Trophoblast cell (in vitro differentiated cells and primary cell): ENCODE measurements at regions not wholly inside any gene's neighbourhood (a gene's known extent, or its start where the extent isn't known, plus 50 kb on each side); places are given as distances from the start of the nearest gene placed in this dataset.

ENCODE experiments used
- DNase-seq, 2 donors: peaks; one replicate each; pipeline ENCODE4 v3.0.0-alpha.2; 2016
- H2AFZ ChIP-seq: 2 replicates; pipeline ENCODE4 v1.6.1; 2013; ENCODE audit warnings: low read length, moderate library complexity, mild to moderate bottlenecking; ENCODE audit not compliant: insufficient read depth, poor library complexity
- H2AK5ac ChIP-seq: 2 replicates; pipeline ENCODE4 v1.6.1; 2013; ENCODE audit warnings: mild to moderate bottlenecking, low read length
- H2BK120ac ChIP-seq: 2 replicates; pipeline ENCODE4 v1.6.1; 2013; ENCODE audit warnings: low read length, mild to moderate bottlenecking, moderate library complexity; ENCODE audit not compliant: insufficient read depth, poor library complexity
- H2BK12ac ChIP-seq: 2 replicates; pipeline ENCODE4 v1.6.1; 2013; ENCODE audit warnings: mild to moderate bottlenecking, low read length, moderate library complexity
- H2BK5ac ChIP-seq: 2 replicates; pipeline ENCODE4 v1.6.1; 2013; ENCODE audit warnings: low read length, low read depth, moderate library complexity, mild to moderate bottlenecking; ENCODE audit not compliant: poor library complexity
- H3K14ac ChIP-seq: 2 replicates; pipeline ENCODE4 v1.6.1; 2013; ENCODE audit warnings: mild to moderate bottlenecking, low read length
- H3K18ac ChIP-seq: 2 replicates; pipeline ENCODE4 v1.6.1; 2013; ENCODE audit warnings: mild to moderate bottlenecking, low read length
- H3K23ac ChIP-seq: 2 replicates; pipeline ENCODE4 v1.6.1; 2013; ENCODE audit warnings: low read length
- H3K27ac ChIP-seq: 2 replicates; pipeline ENCODE4 v1.5.1; 2013; ENCODE audit warnings: low read depth, mild to moderate bottlenecking, inconsistent platforms, low read length, moderate library complexity
- H3K27me3 ChIP-seq: 2 replicates; pipeline ENCODE4 v1.6.1; 2013; ENCODE audit warnings: inconsistent platforms, mild to moderate bottlenecking, low read length, moderate library complexity; ENCODE audit not compliant: insufficient read depth
- H3K36me3 ChIP-seq, 2 experiments: 1 replicate in 1 of 2; 2 replicates in 1 of 2; pipeline ENCODE4 v1.6.1; 2013; ENCODE audit warnings: low read length in 2 of 2, mild to moderate bottlenecking in 2 of 2, moderate library complexity in 1 of 2; ENCODE audit not compliant: insufficient read depth in 2 of 2, control insufficient read depth in 1 of 2
- H3K4ac ChIP-seq: 2 replicates; pipeline ENCODE4 v1.6.1; 2013; ENCODE audit warnings: low read depth, mild to moderate bottlenecking, low read length, moderate library complexity
- H3K4me1 ChIP-seq, 2 experiments: 1 replicate in 1 of 2; 2 replicates in 1 of 2; pipeline ENCODE4 v1.6.1; 2013; ENCODE audit warnings: low read length in 2 of 2, mild to moderate bottlenecking in 2 of 2, moderate library complexity in 1 of 2; ENCODE audit not compliant: insufficient read depth in 2 of 2, control insufficient read depth in 1 of 2
- H3K4me2 ChIP-seq: 2 replicates; pipeline ENCODE4 v1.6.1; 2013; ENCODE audit warnings: inconsistent platforms, mild to moderate bottlenecking, low read length, moderate library complexity
- H3K4me3 ChIP-seq: 2 replicates; pipeline ENCODE4 v1.5.1; 2013; ENCODE audit warnings: mild to moderate bottlenecking, low read depth, low read length, inconsistent platforms
- H3K79me1 ChIP-seq: one replicate; pipeline ENCODE4 v1.6.1; 2013; ENCODE audit warnings: low read length
- H3K79me2 ChIP-seq: 2 replicates; pipeline ENCODE4 v1.6.1; 2013; ENCODE audit warnings: low read length, mild to moderate bottlenecking; ENCODE audit not compliant: control insufficient read depth, insufficient read depth, poor library complexity
- H3K9ac ChIP-seq: 2 replicates; pipeline ENCODE4 v1.6.1; 2013; ENCODE audit warnings: mild to moderate bottlenecking, low read length
- H3K9me3 ChIP-seq: 2 replicates; pipeline ENCODE4 v1.6.1; 2013; ENCODE audit warnings: low read depth, mild to moderate bottlenecking, control low read depth, inconsistent platforms, low read length; ENCODE audit not compliant: insufficient read depth
- H4K12ac ChIP-seq: 2 replicates; pipeline ENCODE4 v1.6.1; 2013; ENCODE audit warnings: low read depth, mild to moderate bottlenecking, low read length, moderate library complexity
- H4K8ac ChIP-seq: 2 replicates; pipeline ENCODE4 v1.6.1; 2013; ENCODE audit warnings: low read depth, mild to moderate bottlenecking, low read length, moderate library complexity
- H4K91ac ChIP-seq: one replicate; pipeline ENCODE4 v1.6.1; 2013; ENCODE audit warnings: low read depth, mild to moderate bottlenecking, low read length, moderate library complexity
- WGBS: extraction: QIAGEN DNeasy Blood & Tissue Kit; methylation state at CpG from one replicate; pipeline ENCODE4 v1.1.7; 2013; ENCODE audit warnings: missing lambda C conversion rate; ENCODE audit not compliant: insufficient read length, insufficient coverage; ENCODE audit errors: extremely low coverage; 5-methylcytosine and 5-hydroxymethylcytosine counted together

GRCh38 chr12:127685931-127686330 is 581.0 kb upstream of the TMEM132C start:
- Histone ChIP-seq H3K9me3 (no peaks in the 10 kb centered on the region), H2AFZ (no peak overlapping the region), H3K23ac (no peak overlapping the region), H2BK5ac (no peak overlapping the region), H2BK120ac (no peak overlapping the region), H3K4me1 (no peaks in the 10 kb centered on the region), H3K36me3 (no peaks in the 10 kb centered on the region), H3K27ac (no peak overlapping the region), H3K79me1 (no peaks in the 10 kb centered on the region), H3K14ac (no peak overlapping the region), H3K27me3 (no peaks in the 10 kb centered on the region), H3K79me2 (no peaks in the 10 kb centered on the region), H4K91ac (no peak overlapping the region), H4K8ac (no peak overlapping the region), H4K12ac (no peak overlapping the region), H3K9ac (no peak overlapping the region), H3K18ac (no peak overlapping the region), H3K4me2 (no peak overlapping the region), H2AK5ac (no peak overlapping the region), H3K4ac (no peak overlapping the region), H2BK12ac (no peak overlapping the region), H3K4me3 (no peak overlapping the region)
- no CpG with 5 or more reads among the region's 9 CpGs for WGBS
- no peak for DNase-seq

- Histone ChIP-seq H2BK12ac (no peak overlapping the region), H3K23ac (no peak overlapping the region), H3K4me1 (no peaks in the 10 kb centered on the region), H3K36me3 (no peaks in the 10 kb centered on the region), H3K79me1 (no peaks in the 10 kb centered on the region), H4K8ac (no peak overlapping the region), H3K4ac (no peak overlapping the region), H2BK5ac (no peak overlapping the region), H3K9ac (no peak overlapping the region), H3K27ac (no peak overlapping the region), H3K27me3 (no peaks in the 10 kb centered on the region), H2BK120ac (no peak overlapping the region), H3K9me3 (no peaks in the 10 kb centered on the region), H4K91ac (no peak overlapping the region), H3K18ac (no peak overlapping the region), H3K4me2 (no peak overlapping the region), H3K4me3 (no peak overlapping the region), H4K12ac (no peak overlapping the region), H3K79me2 (no peaks in the 10 kb centered on the region), H2AFZ (no peak overlapping the region), H2AK5ac (no peak overlapping the region), H3K14ac (no peak overlapping the region)
- no CpG with 5 or more reads among the region's 2 CpGs for WGBS
- no peak for DNase-seq
These were observed 579.8 kb upstream of the TMEM132C start for GRCh38 chr12:127687181-127687580.

- Histone ChIP-seq H3K14ac (no peak overlapping the region), H3K18ac (no peak overlapping the region), H3K79me2 (no peaks in the 10 kb centered on the region), H3K27ac (no peak overlapping the region), H3K27me3 (no peaks in the 10 kb centered on the region), H2AFZ (no peak overlapping the region), H3K9me3 (no peaks in the 10 kb centered on the region), H3K4me1 (no peaks in the 10 kb centered on the region), H2BK5ac (no peak overlapping the region), H3K23ac (no peak overlapping the region), H3K4ac (no peak overlapping the region), H2BK120ac (no peak overlapping the region), H3K36me3 (no peaks in the 10 kb centered on the region), H3K79me1 (no peaks in the 10 kb centered on the region), H2AK5ac (no peak overlapping the region), H3K9ac (no peak overlapping the region), H4K12ac (no peak overlapping the region), H3K4me2 (no peak overlapping the region), H2BK12ac (no peak overlapping the region), H4K91ac (no peak overlapping the region), H4K8ac (no peak overlapping the region), H3K4me3 (no peak overlapping the region)
- WGBS, result no CpG with 5 or more reads among the region's 5 CpGs
- DNase-seq, result no peak
These were observed 578.0 kb upstream of the TMEM132C start for GRCh38 chr12:127688906-127689428.

- H3K4me2 ChIP-seq, result no peak overlapping the region
- no peak overlapping the region for H2AK5ac ChIP-seq
- H4K12ac ChIP-seq, result no peak overlapping the region
- no CpG with 5 or more reads among the region's 5 CpGs for WGBS
- H3K27ac ChIP-seq, result no peak overlapping the region
- no peaks in the 10 kb centered on the region for H3K79me2 ChIP-seq
- H3K9me3 ChIP-seq, result no peaks in the 10 kb centered on the region
- H2BK120ac ChIP-seq, result no peak overlapping the region
- no peaks in the 10 kb centered on the region for H3K36me3 ChIP-seq
- H4K8ac ChIP-seq, result no peak overlapping the region
- DNase-seq, result no peak
- H3K79me1 ChIP-seq, result no peaks in the 10 kb centered on the region
- H3K27me3 ChIP-seq, result no peaks in the 10 kb centered on the region
- H2AFZ ChIP-seq, result no peak overlapping the region
- no peak overlapping the region for H2BK5ac ChIP-seq
- no peak overlapping the region for H3K9ac ChIP-seq
- no peak overlapping the region for H2BK12ac ChIP-seq
- H3K18ac ChIP-seq, result no peak overlapping the region
- no peak overlapping the region for H3K14ac ChIP-seq
- no peak overlapping the region for H3K4ac ChIP-seq
- no peak overlapping the region for H3K23ac ChIP-seq
- no peak overlapping the region for H4K91ac ChIP-seq
- no peaks in the 10 kb centered on the region for H3K4me1 ChIP-seq
- H3K4me3 ChIP-seq, result no peak overlapping the region
These were observed 576.8 kb upstream of the TMEM132C start for GRCh38 chr12:127690161-127690560.
